ENCODE measurements at regions not wholly inside any gene's neighbourhood (a gene's known extent, or its start where the extent isn't known, plus 50 kb on each side); places are given as distances from the start of the nearest gene placed in this dataset.

DNA sequence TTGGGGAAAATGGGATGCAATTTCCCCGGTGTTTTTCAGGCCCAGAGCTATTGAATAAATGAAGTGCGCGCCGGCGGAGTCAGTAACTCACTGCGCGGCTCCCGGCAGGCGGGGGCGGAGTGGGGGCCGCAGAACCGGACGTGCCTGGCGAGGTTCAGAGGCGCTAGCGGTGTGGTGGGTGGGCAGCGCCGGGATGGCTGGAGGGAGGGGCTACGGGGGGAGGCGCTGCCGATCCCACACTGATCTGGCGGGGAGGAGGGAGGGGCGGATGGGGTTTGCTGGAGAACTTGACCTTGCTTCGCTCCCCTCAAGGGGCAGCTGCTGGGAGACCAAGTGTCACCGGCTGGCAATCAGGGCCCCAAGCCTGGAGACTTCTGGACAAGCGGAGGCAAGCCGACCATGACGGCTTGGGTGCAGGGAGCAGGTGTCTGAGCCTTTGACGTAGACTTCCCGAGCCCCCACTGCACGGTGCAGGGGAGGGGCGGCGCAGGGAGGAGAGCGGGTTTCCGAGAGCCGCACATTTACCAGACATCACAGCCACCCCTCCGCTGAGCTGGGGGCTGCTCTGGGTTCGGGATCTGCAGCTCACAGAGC lies 174.1 kb upstream of the RTL1 start:
- TF ChIP-seq, protein P1, sequence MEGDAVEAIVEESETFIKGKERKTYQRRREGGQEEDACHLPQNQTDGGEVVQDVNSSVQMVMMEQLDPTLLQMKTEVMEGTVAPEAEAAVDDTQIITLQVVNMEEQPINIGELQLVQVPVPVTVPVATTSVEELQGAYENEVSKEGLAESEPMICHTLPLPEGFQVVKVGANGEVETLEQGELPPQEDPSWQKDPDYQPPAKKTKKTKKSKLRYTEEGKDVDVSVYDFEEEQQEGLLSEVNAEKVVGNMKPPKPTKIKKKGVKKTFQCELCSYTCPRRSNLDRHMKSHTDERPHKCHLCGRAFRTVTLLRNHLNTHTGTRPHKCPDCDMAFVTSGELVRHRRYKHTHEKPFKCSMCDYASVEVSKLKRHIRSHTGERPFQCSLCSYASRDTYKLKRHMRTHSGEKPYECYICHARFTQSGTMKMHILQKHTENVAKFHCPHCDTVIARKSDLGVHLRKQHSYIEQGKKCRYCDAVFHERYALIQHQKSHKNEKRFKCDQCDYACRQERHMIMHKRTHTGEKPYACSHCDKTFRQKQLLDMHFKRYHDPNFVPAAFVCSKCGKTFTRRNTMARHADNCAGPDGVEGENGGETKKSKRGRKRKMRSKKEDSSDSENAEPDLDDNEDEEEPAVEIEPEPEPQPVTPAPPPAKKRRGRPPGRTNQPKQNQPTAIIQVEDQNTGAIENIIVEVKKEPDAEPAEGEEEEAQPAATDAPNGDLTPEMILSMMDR (IDR thresholded peaks at IDR 0.05; ENCODE audit: unreplicated experiment in 3 of 3) = no peak
- peak overlapping the region in 2 of 3 experiments; percentile 50 to 69 for H3K27ac Mint-ChIP-seq
- peaks cover 11% of the 10 kb centered on the region for H3K27me3 Mint-ChIP-seq (ENCODE audit: low read depth)
- no peaks in the 10 kb centered on the region for H3K36me3 Mint-ChIP-seq (ENCODE audit: low read depth)
- H3K9me3 Mint-ChIP-seq = peaks cover 10% of the 10 kb centered on the region
- peaks cover 49% of the 10 kb centered on the region for H3K4me1 Mint-ChIP-seq
- H3K4me3 Mint-ChIP-seq = peak overlapping the region; percentile 75 to 83 (median 76)

DNA sequence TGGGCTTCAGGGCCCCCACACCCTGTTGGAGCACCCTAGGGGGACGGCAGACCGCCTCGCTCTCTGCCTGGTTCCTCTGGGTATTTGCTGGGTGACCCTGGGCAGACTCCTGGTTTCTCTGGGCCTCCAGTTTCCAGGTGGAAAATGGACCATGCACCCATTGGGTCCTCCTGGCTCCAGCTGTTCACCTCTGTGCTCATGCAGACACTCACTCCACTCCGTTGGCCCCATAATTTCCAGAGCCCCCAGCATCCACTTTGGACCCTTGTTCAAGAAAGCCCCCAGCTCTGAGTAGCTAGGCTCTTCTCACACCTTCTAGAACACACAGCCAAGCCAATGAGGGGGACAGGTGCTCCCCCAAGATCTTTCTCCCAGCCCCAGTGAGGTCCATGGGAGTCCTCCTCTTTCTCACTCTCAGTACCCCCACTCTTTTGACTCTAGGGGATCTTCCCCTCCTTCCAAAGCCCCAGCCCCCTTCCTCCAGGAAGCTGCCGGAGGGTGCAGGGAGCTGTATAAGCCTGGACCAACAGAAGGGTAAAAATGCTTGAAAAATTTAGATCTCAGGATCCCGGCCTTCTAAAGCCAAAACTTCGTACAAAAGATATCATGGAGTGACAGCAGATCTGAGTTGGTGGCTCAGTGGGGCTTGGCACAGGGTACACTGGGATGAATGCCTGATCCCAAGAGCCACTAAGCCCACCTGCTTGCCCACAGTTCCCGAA lies 174.8 kb upstream of the RTL1 start:
- H3K4me1 Mint-ChIP-seq = peaks cover 47% of the 10 kb centered on the region
- TF ChIP-seq, protein P1 (IDR thresholded peaks at IDR 0.05; ENCODE audit: unreplicated experiment in 3 of 3) = no peak
- no peaks in the 10 kb centered on the region for H3K36me3 Mint-ChIP-seq (ENCODE audit: low read depth)
- peaks cover 11% of the 10 kb centered on the region for H3K27me3 Mint-ChIP-seq (ENCODE audit: low read depth)
- H3K27ac Mint-ChIP-seq = peak overlapping the region in 2 of 3 experiments; percentile 27 to 65
- peaks cover 13% of the 10 kb centered on the region for H3K9me3 Mint-ChIP-seq
- H3K4me3 Mint-ChIP-seq = peak overlapping the region; percentile 58 to 70 (median 68)

DNA sequence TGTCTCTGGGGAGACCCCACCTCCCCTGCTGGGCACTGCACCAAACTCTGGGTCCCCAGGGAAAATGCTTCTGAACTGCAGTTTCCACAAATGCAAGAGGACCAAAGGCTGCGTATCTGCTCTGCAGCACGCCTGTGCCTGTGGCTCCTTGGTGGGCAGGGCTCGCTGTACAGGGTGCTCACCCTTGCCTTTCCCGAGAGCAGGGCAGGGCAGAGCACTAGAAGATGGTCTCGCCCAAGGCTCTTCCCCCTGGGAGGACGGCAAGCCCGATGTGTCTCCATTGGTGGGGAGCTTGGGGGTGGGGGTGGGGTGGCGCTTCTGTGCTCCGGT lies 175.3 kb upstream of the RTL1 start:
- H3K9me3 Mint-ChIP-seq = peaks cover 13% of the 10 kb centered on the region
- peak overlapping the region in 1 of 3 experiments; percentile 65 for H3K27ac Mint-ChIP-seq
- H3K27me3 Mint-ChIP-seq (ENCODE audit: low read depth) = peaks cover 11% of the 10 kb centered on the region
- TF ChIP-seq, protein P1 (IDR thresholded peaks at IDR 0.05; ENCODE audit: unreplicated experiment in 3 of 3) = no peak
- H3K4me3 Mint-ChIP-seq = peak overlapping the region in 1 of 3 experiments; percentile 70
- H3K4me1 Mint-ChIP-seq = peaks cover 45% of the 10 kb centered on the region
- H3K36me3 Mint-ChIP-seq (ENCODE audit: low read depth) = no peaks in the 10 kb centered on the region

DNA sequence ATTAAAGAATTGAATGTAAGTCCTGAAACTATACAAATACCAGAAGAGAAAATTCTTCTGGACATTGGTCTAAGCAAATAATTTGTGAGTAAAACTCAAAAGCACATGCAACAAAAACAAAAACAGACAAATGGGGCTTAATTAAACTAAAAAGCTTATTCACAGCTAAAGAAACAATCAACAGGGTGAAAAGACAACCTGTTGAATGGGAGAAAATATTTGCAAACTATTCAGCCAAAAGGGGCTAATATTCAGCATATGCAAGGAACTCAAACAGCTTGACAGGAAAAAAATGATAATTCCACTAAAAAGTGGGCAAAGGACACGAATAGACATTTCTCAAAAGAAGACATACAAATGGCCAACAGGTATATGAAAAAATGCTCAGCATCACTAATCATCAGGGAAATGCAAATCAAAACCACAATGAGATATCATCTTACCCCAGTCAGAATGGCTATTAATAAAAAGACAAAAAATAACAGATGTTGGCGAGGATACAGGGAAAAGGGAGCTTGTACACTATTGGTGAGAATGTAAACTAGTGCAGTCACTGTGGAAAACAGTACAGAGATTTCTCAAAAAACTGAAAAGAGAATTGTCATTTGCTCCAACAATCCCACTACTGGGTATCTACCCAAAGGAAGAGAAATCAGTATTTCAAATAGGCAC lies 177.5 kb upstream of the RTL1 start:
- Mint-ChIP-seq H3K4me3 (no peak overlapping the region), H3K4me1 (peaks cover 24% of the 10 kb centered on the region), H3K9me3 (peaks cover 15% of the 10 kb centered on the region), H3K27ac (no peak overlapping the region), H3K27me3 (ENCODE audit: low read depth) (peaks cover 21% of the 10 kb centered on the region), H3K36me3 (ENCODE audit: low read depth) (no peaks in the 10 kb centered on the region)
- TF ChIP-seq, protein P1 (IDR thresholded peaks at IDR 0.05; ENCODE audit: unreplicated experiment in 3 of 3) = no peak

DNA sequence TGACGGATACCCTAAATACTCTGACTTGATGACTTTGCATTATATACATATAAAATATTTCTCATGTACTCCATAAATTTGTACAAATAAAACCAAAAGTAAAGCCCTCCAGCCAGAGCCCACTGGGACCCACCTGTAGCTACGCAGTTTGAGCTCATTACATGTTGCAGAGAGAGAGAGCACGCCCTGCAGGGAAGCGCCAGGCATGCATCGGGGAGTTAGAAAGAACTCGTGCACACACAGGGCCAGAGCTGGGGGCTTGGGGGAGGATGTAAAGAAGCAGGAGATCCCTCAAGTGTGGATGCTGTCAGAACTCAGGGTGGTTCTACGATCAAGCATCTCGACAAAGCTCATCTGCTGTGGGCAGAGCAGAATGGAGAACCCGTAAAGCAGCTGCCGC lies 178.5 kb upstream of the RTL1 start:
- Mint-ChIP-seq H3K36me3 (ENCODE audit: low read depth) (no peaks in the 10 kb centered on the region), H3K4me3 (no peak overlapping the region), H3K27ac (no peak overlapping the region), H3K4me1 (peaks cover 18% of the 10 kb centered on the region), H3K27me3 (ENCODE audit: low read depth) (peaks cover 21% of the 10 kb centered on the region), H3K9me3 (peaks cover 15% of the 10 kb centered on the region)
- TF ChIP-seq, protein P1 (IDR thresholded peaks at IDR 0.05; ENCODE audit: unreplicated experiment in 3 of 3) = no peak

Data from nephron (organoid).